Stimulated activated CD4-positive, alpha-beta T cell treated with anti-CD3 and anti-CD28 coated beads, Interleukin-1b, Interleukin-23, amount 100 ng/mL, for 24 hours (primary cell): ENCODE measurements at regions not wholly inside any gene's neighbourhood (a gene's known extent, or its start where the extent isn't known, plus 50 kb on each side); places are given as distances from the start of the nearest gene placed in this dataset.

Source experiments
- DNase-seq, 4 experiments: peaks; one replicate each; pipeline ENCODE4 v3.0.0-alpha.2; 2020; ENCODE audit warnings: low read depth in 4 of 4, low spot score in 1 of 4

- DNase-seq, result no peak
Measured at GRCh38 chr2:48250943-48251342, 63.5 kb upstream of the FOXN2 start.

- no peak for DNase-seq
Measured at GRCh38 chr2:48251437-48252148, 62.9 kb upstream of the FOXN2 start.

- no peak for DNase-seq
Measured at GRCh38 chr2:48253301-48253700, 61.2 kb upstream of the FOXN2 start.

GRCh38 chr2:48254839-48255238 lies 59.6 kb upstream of the FOXN2 start:
- no peak for DNase-seq

GRCh38 chr2:48257456-48257855 lies 57.0 kb upstream of the FOXN2 start:
- no peak for DNase-seq

- no peak for DNase-seq
Measured at GRCh38 chr2:48258481-48259149, 55.9 kb upstream of the FOXN2 start.

GRCh38 chr2:48259811-48260210 lies 54.7 kb upstream of the FOXN2 start:
- DNase-seq, result no peak

GRCh38 chr2:48264627-48265026 lies 49.9 kb upstream of the FOXN2 start:
- DNase-seq, result no peak
